GM19239 (cell line): ENCODE measurements at regions not wholly inside any gene's neighbourhood (a gene's known extent, or its start where the extent isn't known, plus 50 kb on each side); places are given as distances from the start of the nearest gene placed in this dataset.

Experiments
- DNase-seq: peaks from one replicate; pipeline ENCODE4 v3.0.0; 2011; ENCODE audit warnings: low spot score; ENCODE audit not compliant: insufficient read length
- FAIRE-seq: peaks from 2 replicates; lab custom pipeline; 2011; peaks lifted over from hg19 to GRCh38; lab: Jason Lieb, UNC

GRCh38 chr5:126094991-126095390, 328.2 kb upstream of the GRAMD2B start:
- DNase-seq, result no peak
- no peak for FAIRE-seq

- no peak for FAIRE-seq
- DNase-seq, result no peak
Observed at GRCh38 chr5:126096442-126097006, 326.7 kb upstream of the GRAMD2B start.

- FAIRE-seq, result no peak
- no peak for DNase-seq
Observed at GRCh38 chr5:126097876-126098275, 325.3 kb upstream of the GRAMD2B start.

- FAIRE-seq (no peak), DNase-seq (no peak)
Observed at GRCh38 chr5:126098330-126099017, 324.7 kb upstream of the GRAMD2B start.

- DNase-seq, result no peak
- no peak for FAIRE-seq
Observed at GRCh38 chr5:126099077-126099476, 324.1 kb upstream of the GRAMD2B start.

- no peak for FAIRE-seq
- no peak for DNase-seq
Observed at GRCh38 chr5:126100767-126101166, 322.4 kb upstream of the GRAMD2B start.

GRCh38 chr5:126101901-126102300, 321.3 kb upstream of the GRAMD2B start:
- no peak for DNase-seq
- no peak for FAIRE-seq

GRCh38 chr5:126103050-126103449, 320.2 kb upstream of the GRAMD2B start:
- DNase-seq, result no peak
- FAIRE-seq, result no peak

- FAIRE-seq (no peak), DNase-seq (no peak)
Observed at GRCh38 chr5:126103868-126104267, 319.3 kb upstream of the GRAMD2B start.

GRCh38 chr5:126104341-126104740, 318.9 kb upstream of the GRAMD2B start:
- FAIRE-seq, result no peak

GRCh38 chr5:126104951-126105350, 318.3 kb upstream of the GRAMD2B start:
- FAIRE-seq (no peak), DNase-seq (no peak)

More at GRCh38 chr5:126104341-126104740, 318.9 kb upstream of the GRAMD2B start:
- no peak for DNase-seq

- DNase-seq, result no peak
Observed at GRCh38 chr5:126106029-126106428, 317.2 kb upstream of the GRAMD2B start.

GRCh38 chr5:126107381-126107780, 315.8 kb upstream of the GRAMD2B start:
- FAIRE-seq, result no peak
- DNase-seq, result no peak

More at GRCh38 chr5:126106029-126106428, 317.2 kb upstream of the GRAMD2B start:
- no peak for FAIRE-seq

- DNase-seq (no peak), FAIRE-seq (no peak)
Observed at GRCh38 chr5:126108470-126108869, 314.7 kb upstream of the GRAMD2B start.

GRCh38 chr5:126115059-126115629, 308.1 kb upstream of the GRAMD2B start:
- FAIRE-seq (no peak), DNase-seq (no peak)

GRCh38 chr5:126117044-126117443, 306.2 kb upstream of the GRAMD2B start:
- FAIRE-seq, result no peak
- no peak for DNase-seq

- no peak for FAIRE-seq
- DNase-seq, result no peak
Observed at GRCh38 chr5:126119887-126120442, 303.2 kb upstream of the GRAMD2B start.

GRCh38 chr5:126120939-126121338, 302.3 kb upstream of the GRAMD2B start:
- DNase-seq, result no peak
- FAIRE-seq, result no peak

- FAIRE-seq (no peak), DNase-seq (no peak)
Observed at GRCh38 chr5:126122942-126123341, 300.3 kb upstream of the GRAMD2B start.

GRCh38 chr5:126124706-126125345, 298.4 kb upstream of the GRAMD2B start:
- FAIRE-seq (no peak), DNase-seq (no peak)

GRCh38 chr5:126125407-126125806, 297.8 kb upstream of the GRAMD2B start:
- FAIRE-seq (no peak), DNase-seq (no peak)
